ENCODE measurements at regions not wholly inside any gene's neighbourhood (a gene's known extent, or its start where the extent isn't known, plus 50 kb on each side); places are given as distances from the start of the nearest gene placed in this dataset.
A peak's percentile ranks its signal among the peaks of the same experiment; 100 is the strongest.

- TF ChIP-seq USF2 (IDR thresholded peaks at IDR 0.05; ENCODE audit: low read depth, low read length) (no peak), USF2 (CRISPR knock-in tag; IDR thresholded peaks at IDR 0.05; ENCODE audit: borderline replicate concordance) (no peak), ZNF446 (CRISPR knock-in tag; IDR thresholded peaks at IDR 0.05) (no peak), ARID5B (CRISPR knock-in tag; IDR thresholded peaks at IDR 0.05) (peak; percentile 85; the same call in 1 of the 2 replicates), ZNF224 (CRISPR knock-in tag; IDR thresholded peaks at IDR 0.05) (no peak), ELK4 (CRISPR knock-in tag; IDR thresholded peaks at IDR 0.05; ENCODE audit: borderline replicate concordance) (no peak), EED (CRISPR knock-in tag; IDR thresholded peaks at IDR 0.05) (no peak), NR2C2 (CRISPR knock-in tag; IDR thresholded peaks at IDR 0.05; ENCODE audit: borderline replicate concordance) (no peak), U2AF1 (optimal IDR thresholded peaks at IDR 0.05; ENCODE audit: low read depth, low read length) (no peak), CENPT (CRISPR knock-in tag; IDR thresholded peaks at IDR 0.05; ENCODE audit: low read depth) (no peak), SCMH1 (CRISPR knock-in tag; IDR thresholded peaks at IDR 0.05; ENCODE audit: borderline replicate concordance) (no peak)
- TF ChIP-seq, protein P1, sequence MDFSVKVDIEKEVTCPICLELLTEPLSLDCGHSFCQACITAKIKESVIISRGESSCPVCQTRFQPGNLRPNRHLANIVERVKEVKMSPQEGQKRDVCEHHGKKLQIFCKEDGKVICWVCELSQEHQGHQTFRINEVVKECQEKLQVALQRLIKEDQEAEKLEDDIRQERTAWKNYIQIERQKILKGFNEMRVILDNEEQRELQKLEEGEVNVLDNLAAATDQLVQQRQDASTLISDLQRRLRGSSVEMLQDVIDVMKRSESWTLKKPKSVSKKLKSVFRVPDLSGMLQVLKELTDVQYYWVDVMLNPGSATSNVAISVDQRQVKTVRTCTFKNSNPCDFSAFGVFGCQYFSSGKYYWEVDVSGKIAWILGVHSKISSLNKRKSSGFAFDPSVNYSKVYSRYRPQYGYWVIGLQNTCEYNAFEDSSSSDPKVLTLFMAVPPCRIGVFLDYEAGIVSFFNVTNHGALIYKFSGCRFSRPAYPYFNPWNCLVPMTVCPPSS (IDR thresholded peaks at IDR 0.05): no peak
- TF ChIP-seq, protein P2, sequence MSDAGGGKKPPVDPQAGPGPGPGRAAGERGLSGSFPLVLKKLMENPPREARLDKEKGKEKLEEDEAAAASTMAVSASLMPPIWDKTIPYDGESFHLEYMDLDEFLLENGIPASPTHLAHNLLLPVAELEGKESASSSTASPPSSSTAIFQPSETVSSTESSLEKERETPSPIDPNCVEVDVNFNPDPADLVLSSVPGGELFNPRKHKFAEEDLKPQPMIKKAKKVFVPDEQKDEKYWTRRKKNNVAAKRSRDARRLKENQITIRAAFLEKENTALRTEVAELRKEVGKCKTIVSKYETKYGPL (CRISPR knock-in tag; IDR thresholded peaks at IDR 0.05): no peak
- TF ChIP-seq, protein P3, sequence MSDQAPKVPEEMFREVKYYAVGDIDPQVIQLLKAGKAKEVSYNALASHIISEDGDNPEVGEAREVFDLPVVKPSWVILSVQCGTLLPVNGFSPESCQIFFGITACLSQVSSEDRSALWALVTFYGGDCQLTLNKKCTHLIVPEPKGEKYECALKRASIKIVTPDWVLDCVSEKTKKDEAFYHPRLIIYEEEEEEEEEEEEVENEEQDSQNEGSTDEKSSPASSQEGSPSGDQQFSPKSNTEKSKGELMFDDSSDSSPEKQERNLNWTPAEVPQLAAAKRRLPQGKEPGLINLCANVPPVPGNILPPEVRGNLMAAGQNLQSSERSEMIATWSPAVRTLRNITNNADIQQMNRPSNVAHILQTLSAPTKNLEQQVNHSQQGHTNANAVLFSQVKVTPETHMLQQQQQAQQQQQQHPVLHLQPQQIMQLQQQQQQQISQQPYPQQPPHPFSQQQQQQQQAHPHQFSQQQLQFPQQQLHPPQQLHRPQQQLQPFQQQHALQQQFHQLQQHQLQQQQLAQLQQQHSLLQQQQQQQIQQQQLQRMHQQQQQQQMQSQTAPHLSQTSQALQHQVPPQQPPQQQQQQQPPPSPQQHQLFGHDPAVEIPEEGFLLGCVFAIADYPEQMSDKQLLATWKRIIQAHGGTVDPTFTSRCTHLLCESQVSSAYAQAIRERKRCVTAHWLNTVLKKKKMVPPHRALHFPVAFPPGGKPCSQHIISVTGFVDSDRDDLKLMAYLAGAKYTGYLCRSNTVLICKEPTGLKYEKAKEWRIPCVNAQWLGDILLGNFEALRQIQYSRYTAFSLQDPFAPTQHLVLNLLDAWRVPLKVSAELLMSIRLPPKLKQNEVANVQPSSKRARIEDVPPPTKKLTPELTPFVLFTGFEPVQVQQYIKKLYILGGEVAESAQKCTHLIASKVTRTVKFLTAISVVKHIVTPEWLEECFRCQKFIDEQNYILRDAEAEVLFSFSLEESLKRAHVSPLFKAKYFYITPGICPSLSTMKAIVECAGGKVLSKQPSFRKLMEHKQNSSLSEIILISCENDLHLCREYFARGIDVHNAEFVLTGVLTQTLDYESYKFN (CRISPR knock-in tag; conservative IDR thresholded peaks at IDR 0.05): peak; percentile 98
Measured at GRCh38 chr13:72545030-72545719, 182.3 kb downstream of the MZT1 start (continued).
